GM23338 (cell line): ENCODE measurements at regions not wholly inside any gene's neighbourhood (a gene's known extent, or its start where the extent isn't known, plus 50 kb on each side); places are given as distances from the start of the nearest gene placed in this dataset.
A peak's percentile ranks its signal among the peaks of the same experiment; 100 is the strongest.

Experiments used
- ATAC-seq: fragments of 200-7000 bp; cut with Tn5 transposase; 3 replicates; pipeline ENCODE4 v1.9.1; 2020
- DNase-seq: peaks from one replicate; pipeline ENCODE4 v3.0.0-alpha.2; 2015; ENCODE audit warnings: low spot score
- H2AFZ ChIP-seq: fragments of 200-600 bp; sonication (generic); 2 replicates; pipeline ENCODE4 v1.8.0; 2016; ENCODE audit warnings: antibody characterized with exemption, mild to moderate bottlenecking, moderate library complexity
- H3F3A ChIP-seq: fragments of 200-600 bp; sonication (generic); replicated peaks from 2 replicates; pipeline ENCODE4 v1.8.0; 2017; ENCODE audit warnings: antibody characterized with exemption, mixed run types, low read depth
- H3K27ac ChIP-seq: fragments of 200-600 bp; sonication (generic); 2 replicates; pipeline ENCODE4 v1.6.1; 2016; ENCODE audit warnings: low read depth
- H3K27me3 ChIP-seq: fragments of 200-600 bp; sonication (generic); 2 replicates; pipeline ENCODE4 v1.8.0; 2016; ENCODE audit warnings: mild to moderate bottlenecking, mixed run types, moderate library complexity; ENCODE audit not compliant: insufficient read depth
- H3K36me3 ChIP-seq: fragments of 200-600 bp; sonication (generic); 2 replicates; pipeline ENCODE4 v1.8.0; 2016; ENCODE audit warnings: mild to moderate bottlenecking; ENCODE audit not compliant: insufficient read depth
- H3K4me1 ChIP-seq: fragments of 200-600 bp; sonication (generic); 2 replicates; pipeline ENCODE4 v1.8.0; 2016; ENCODE audit warnings: mild to moderate bottlenecking, moderate library complexity; ENCODE audit not compliant: insufficient read depth
- H3K4me2 ChIP-seq: fragments of 200-600 bp; sonication (generic); 2 replicates; pipeline ENCODE4 v1.7.1; 2017; ENCODE audit warnings: mixed run types
- H3K4me3 ChIP-seq: fragments of 200-600 bp; sonication (generic); 2 replicates; pipeline ENCODE4 v1.6.1; 2016; ENCODE audit warnings: mixed run types
- H3K79me2 ChIP-seq: fragments of 200-600 bp; sonication (generic); replicated peaks from 2 replicates; pipeline ENCODE4 v1.8.0; 2017; ENCODE audit warnings: mild to moderate bottlenecking; ENCODE audit not compliant: insufficient read depth
- H3K9me2 ChIP-seq: fragments of 200-600 bp; sonication (generic); 2 replicates; pipeline ENCODE4 v1.8.0; 2017; ENCODE audit not compliant: insufficient read depth
- H4K20me1 ChIP-seq: fragments of 200-600 bp; sonication (generic); replicated peaks from 2 replicates; pipeline ENCODE4 v1.8.0; 2017; ENCODE audit warnings: mild to moderate bottlenecking; ENCODE audit not compliant: insufficient read depth
- H3K27ac Mint-ChIP-seq: 2 replicates; pipeline ENCODE4 v1.8.0; 2020; ENCODE audit warnings: inconsistent platforms, mild to moderate bottlenecking, moderate library complexity, mixed read lengths
- H3K27me3 Mint-ChIP-seq: 3 replicates; pipeline ENCODE4 v1.8.0; 2022; ENCODE audit warnings: low read depth, mild to moderate bottlenecking, moderate library complexity, mixed read lengths, inconsistent platforms; ENCODE audit not compliant: insufficient read depth, poor library complexity
- H3K36me3 Mint-ChIP-seq: 3 replicates; pipeline ENCODE4 v1.8.0; 2021; ENCODE audit warnings: low read depth, mild to moderate bottlenecking, inconsistent platforms, moderate library complexity, mixed read lengths
- H3K4me1 Mint-ChIP-seq: 3 replicates; pipeline ENCODE4 v1.8.0; 2020; ENCODE audit warnings: mild to moderate bottlenecking, inconsistent platforms, mixed read lengths
- H3K4me3 Mint-ChIP-seq: 3 replicates; pipeline ENCODE4 v1.8.0; 2021; ENCODE audit warnings: moderate library complexity, mild to moderate bottlenecking, inconsistent platforms, mixed read lengths
- H3K9me3 Mint-ChIP-seq: 3 replicates; pipeline ENCODE4 v1.8.0; 2020; ENCODE audit warnings: moderate library complexity, mild to moderate bottlenecking, inconsistent platforms, mixed read lengths
- CREB1 ChIP-seq: fragments of 250-450 bp; sonication (Bioruptor Pico); IDR thresholded peaks from 2 replicates; pipeline ENCODE4 v1.5.0; 2020; ENCODE audit warnings: low read depth, mild to moderate bottlenecking, moderate library complexity
- EZH2 ChIP-seq: fragments of 200-600 bp; sonication (generic); IDR thresholded peaks from one replicate; pipeline ENCODE4 v1.8.0; 2017; ENCODE audit warnings: antibody characterized with exemption, mild to moderate bottlenecking, low read depth; ENCODE audit not compliant: unreplicated experiment
- EZH2phosphoT487 ChIP-seq: fragments of 200-600 bp; sonication (generic); IDR thresholded peaks from one replicate; pipeline ENCODE4 v1.8.1; 2018; ENCODE audit warnings: antibody characterized with exemption; ENCODE audit not compliant: unreplicated experiment
- JUNB ChIP-seq: IDR thresholded peaks from one replicate; pipeline ENCODE4 v1.6.1; 2016; ENCODE audit warnings: antibody characterized with exemption; ENCODE audit not compliant: unreplicated experiment
- NANOG ChIP-seq: IDR thresholded peaks from 2 replicates; pipeline ENCODE4 v1.6.1; 2016; ENCODE audit warnings: antibody characterized with exemption, borderline replicate concordance
- POLR2AphosphoS5 ChIP-seq: IDR thresholded peaks from 2 replicates; pipeline ENCODE4 v1.6.1; 2016; ENCODE audit warnings: antibody characterized with exemption, low read depth
- STAT1 ChIP-seq: IDR thresholded peaks from one replicate; pipeline ENCODE4 v1.6.1; 2016; ENCODE audit warnings: antibody characterized with exemption; ENCODE audit not compliant: unreplicated experiment
- ZNF114 ChIP-seq: fragments of 250-450 bp; sonication (Bioruptor Pico); IDR thresholded peaks from 2 replicates; pipeline ENCODE4 v1.5.0; 2020; ENCODE audit warnings: mild to moderate bottlenecking, moderate library complexity
- ZNF331 ChIP-seq: fragments of 250-450 bp; sonication (Bioruptor Pico); IDR thresholded peaks from 2 replicates; pipeline ENCODE4 v1.5.0; 2020; ENCODE audit warnings: low read depth, mild to moderate bottlenecking, moderate library complexity
- TF ChIP-seq, protein P1 (sequence below): IDR thresholded peaks from one replicate; pipeline ENCODE4 v1.6.1; 2018; ENCODE audit warnings: antibody characterized with exemption; ENCODE audit not compliant: unreplicated experiment
- TF ChIP-seq, protein P2 (sequence below), 2 experiments: fragments of 200-600 bp in 1 of 2; sonication (generic) in 1 of 2; conservative IDR thresholded peaks; 2 replicates each; pipeline versions ENCODE4 v1.5.1 to v1.6.1; 2016 to 2017; ENCODE audit warnings: antibody characterized with exemption in 2 of 2, low read depth in 2 of 2, mild to moderate bottlenecking in 2 of 2, moderate library complexity in 1 of 2
- TF ChIP-seq, protein P3 (sequence below): IDR thresholded peaks from 2 replicates; pipeline ENCODE4 v1.6.1; 2016; ENCODE audit warnings: antibody characterized with exemption

DNA sequence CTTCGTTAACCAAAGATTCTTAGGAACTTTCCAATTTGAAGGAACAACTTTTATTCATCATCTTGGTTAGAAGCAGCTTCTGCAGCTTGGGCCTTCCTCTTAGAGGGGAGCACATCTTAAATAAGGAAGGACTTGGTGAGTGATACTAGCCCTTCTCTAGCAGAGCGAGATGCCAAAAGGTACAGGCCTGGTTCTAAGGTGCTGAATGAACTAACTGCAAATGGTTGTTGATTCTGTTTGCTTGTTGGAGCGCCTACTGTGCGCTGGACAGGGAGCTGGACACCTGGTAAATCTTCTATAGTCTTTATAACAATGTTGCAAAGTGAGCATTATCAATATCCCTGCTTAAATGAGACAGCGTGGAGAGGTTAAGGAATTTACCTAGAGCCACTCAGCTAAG, 127.1 kb downstream of the MYCN start:
- H3K4me3 Mint-ChIP-seq, result no peak overlapping the region
- Histone ChIP-seq H2AFZ (0 out of 2 replicates have a peak overlapping the region, but pooled peaks have one; percentile 14), H3F3A (no peaks in the 10 kb centered on the region), H3K79me2 (no peaks in the 10 kb centered on the region), H3K27ac (no peak overlapping the region), H3K4me1 (0 out of 2 replicates have a peak, but pooled peaks cover 3% of the 10 kb centered on the region), H3K4me2 (no peak overlapping the region), H3K36me3 (peaks cover 20% of the 10 kb centered on the region; the same call in 1 of the 2 replicates), H3K27me3 (no peaks in the 10 kb centered on the region), H4K20me1 (no peaks in the 10 kb centered on the region), H3K9me2 (no peaks in the 10 kb centered on the region), H3K4me3 (no peak overlapping the region)
- no peak overlapping the region for H3K27ac Mint-ChIP-seq
- peaks cover 25% of the 10 kb centered on the region for H3K36me3 Mint-ChIP-seq
- TF ChIP-seq ZNF114 (CRISPR knock-in tag) (no peak), POLR2AphosphoS5 (no peak)
- DNase-seq (no peak), ATAC-seq (no peak)
- peaks cover 10% of the 10 kb centered on the region for H3K4me1 Mint-ChIP-seq
- H3K9me3 Mint-ChIP-seq, result peaks cover 31% of the 10 kb centered on the region
- peaks cover 9% of the 10 kb centered on the region for H3K27me3 Mint-ChIP-seq

DNA sequence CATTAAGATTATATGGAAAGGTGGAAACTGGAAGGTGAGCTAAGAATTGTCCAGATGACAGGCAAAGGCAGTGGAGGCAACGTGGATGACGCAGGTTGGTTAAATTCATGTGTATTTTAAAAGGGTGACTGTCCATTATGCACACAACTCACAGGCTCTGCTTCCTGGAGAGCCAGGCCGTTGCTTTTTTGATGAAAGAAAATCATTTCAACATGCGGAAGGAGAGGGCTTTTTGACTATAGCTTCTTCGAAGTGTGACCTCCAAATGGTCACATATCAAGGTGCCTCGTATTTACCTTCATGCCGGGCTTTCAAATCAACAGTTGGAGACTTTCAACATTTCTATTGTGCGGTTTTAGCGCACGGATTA, 126.7 kb downstream of the MYCN start:
- no peak for DNase-seq
- H3K27me3 Mint-ChIP-seq, result peaks cover 6% of the 10 kb centered on the region
- TF ChIP-seq, protein P1, sequence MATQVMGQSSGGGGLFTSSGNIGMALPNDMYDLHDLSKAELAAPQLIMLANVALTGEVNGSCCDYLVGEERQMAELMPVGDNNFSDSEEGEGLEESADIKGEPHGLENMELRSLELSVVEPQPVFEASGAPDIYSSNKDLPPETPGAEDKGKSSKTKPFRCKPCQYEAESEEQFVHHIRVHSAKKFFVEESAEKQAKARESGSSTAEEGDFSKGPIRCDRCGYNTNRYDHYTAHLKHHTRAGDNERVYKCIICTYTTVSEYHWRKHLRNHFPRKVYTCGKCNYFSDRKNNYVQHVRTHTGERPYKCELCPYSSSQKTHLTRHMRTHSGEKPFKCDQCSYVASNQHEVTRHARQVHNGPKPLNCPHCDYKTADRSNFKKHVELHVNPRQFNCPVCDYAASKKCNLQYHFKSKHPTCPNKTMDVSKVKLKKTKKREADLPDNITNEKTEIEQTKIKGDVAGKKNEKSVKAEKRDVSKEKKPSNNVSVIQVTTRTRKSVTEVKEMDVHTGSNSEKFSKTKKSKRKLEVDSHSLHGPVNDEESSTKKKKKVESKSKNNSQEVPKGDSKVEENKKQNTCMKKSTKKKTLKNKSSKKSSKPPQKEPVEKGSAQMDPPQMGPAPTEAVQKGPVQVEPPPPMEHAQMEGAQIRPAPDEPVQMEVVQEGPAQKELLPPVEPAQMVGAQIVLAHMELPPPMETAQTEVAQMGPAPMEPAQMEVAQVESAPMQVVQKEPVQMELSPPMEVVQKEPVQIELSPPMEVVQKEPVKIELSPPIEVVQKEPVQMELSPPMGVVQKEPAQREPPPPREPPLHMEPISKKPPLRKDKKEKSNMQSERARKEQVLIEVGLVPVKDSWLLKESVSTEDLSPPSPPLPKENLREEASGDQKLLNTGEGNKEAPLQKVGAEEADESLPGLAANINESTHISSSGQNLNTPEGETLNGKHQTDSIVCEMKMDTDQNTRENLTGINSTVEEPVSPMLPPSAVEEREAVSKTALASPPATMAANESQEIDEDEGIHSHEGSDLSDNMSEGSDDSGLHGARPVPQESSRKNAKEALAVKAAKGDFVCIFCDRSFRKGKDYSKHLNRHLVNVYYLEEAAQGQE, result no peak
- TF ChIP-seq, protein P2, sequence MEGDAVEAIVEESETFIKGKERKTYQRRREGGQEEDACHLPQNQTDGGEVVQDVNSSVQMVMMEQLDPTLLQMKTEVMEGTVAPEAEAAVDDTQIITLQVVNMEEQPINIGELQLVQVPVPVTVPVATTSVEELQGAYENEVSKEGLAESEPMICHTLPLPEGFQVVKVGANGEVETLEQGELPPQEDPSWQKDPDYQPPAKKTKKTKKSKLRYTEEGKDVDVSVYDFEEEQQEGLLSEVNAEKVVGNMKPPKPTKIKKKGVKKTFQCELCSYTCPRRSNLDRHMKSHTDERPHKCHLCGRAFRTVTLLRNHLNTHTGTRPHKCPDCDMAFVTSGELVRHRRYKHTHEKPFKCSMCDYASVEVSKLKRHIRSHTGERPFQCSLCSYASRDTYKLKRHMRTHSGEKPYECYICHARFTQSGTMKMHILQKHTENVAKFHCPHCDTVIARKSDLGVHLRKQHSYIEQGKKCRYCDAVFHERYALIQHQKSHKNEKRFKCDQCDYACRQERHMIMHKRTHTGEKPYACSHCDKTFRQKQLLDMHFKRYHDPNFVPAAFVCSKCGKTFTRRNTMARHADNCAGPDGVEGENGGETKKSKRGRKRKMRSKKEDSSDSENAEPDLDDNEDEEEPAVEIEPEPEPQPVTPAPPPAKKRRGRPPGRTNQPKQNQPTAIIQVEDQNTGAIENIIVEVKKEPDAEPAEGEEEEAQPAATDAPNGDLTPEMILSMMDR (conservative IDR thresholded peaks at IDR 0.05; ENCODE audit: low read depth in 2 of 2), result no peak
- TF ChIP-seq CREB1 (no peak), JUNB (no peak), ZNF331 (CRISPR knock-in tag) (no peak), EZH2phosphoT487 (no peak), NANOG (no peak), STAT1 (no peak), ZNF114 (CRISPR knock-in tag) (no peak), EZH2 (no peak)
- TF ChIP-seq, protein P3, sequence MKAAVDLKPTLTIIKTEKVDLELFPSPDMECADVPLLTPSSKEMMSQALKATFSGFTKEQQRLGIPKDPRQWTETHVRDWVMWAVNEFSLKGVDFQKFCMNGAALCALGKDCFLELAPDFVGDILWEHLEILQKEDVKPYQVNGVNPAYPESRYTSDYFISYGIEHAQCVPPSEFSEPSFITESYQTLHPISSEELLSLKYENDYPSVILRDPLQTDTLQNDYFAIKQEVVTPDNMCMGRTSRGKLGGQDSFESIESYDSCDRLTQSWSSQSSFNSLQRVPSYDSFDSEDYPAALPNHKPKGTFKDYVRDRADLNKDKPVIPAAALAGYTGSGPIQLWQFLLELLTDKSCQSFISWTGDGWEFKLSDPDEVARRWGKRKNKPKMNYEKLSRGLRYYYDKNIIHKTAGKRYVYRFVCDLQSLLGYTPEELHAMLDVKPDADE, result no peak

More for the DNA sequence above, 126.7 kb downstream of the MYCN start:
- Histone ChIP-seq H3K27me3 (no peaks in the 10 kb centered on the region), H4K20me1 (no peaks in the 10 kb centered on the region), H3K4me1 (0 out of 2 replicates have a peak, but pooled peaks cover 3% of the 10 kb centered on the region), H2AFZ (0 out of 2 replicates have a peak overlapping the region, but pooled peaks have one; percentile 14), H3K36me3 (peaks cover 20% of the 10 kb centered on the region; the same call in 1 of the 2 replicates), H3K27ac (no peak overlapping the region), H3K79me2 (no peaks in the 10 kb centered on the region), H3F3A (no peaks in the 10 kb centered on the region), H3K4me3 (no peak overlapping the region), H3K4me2 (no peak overlapping the region), H3K9me2 (no peaks in the 10 kb centered on the region)
- Mint-ChIP-seq H3K9me3 (peaks cover 35% of the 10 kb centered on the region), H3K36me3 (peaks cover 30% of the 10 kb centered on the region), H3K4me3 (no peak overlapping the region), H3K27ac (no peak overlapping the region), H3K4me1 (peaks cover 10% of the 10 kb centered on the region)
- no peak for ATAC-seq
